Aorta (tissue), 5 donors: ENCODE measurements at regions not wholly inside any gene's neighbourhood (a gene's known extent, or its start where the extent isn't known, plus 50 kb on each side); places are given as distances from the start of the nearest gene placed in this dataset.

Experiments
- ATAC-seq: fragments of 200-7000 bp; cut with Tn5 transposase; one replicate; pipeline ENCODE4 v1.9.1; 2022; ENCODE audit warnings: moderate library complexity; ENCODE audit not compliant: low FRiP score
- DNase-seq, 2 donors: peaks; one replicate each; pipeline ENCODE4 v3.0.0-alpha.2; 2020
- H3K27ac ChIP-seq, 2 donors: one replicate each; pipeline ENCODE4 v1.5.1; 2013; ENCODE audit warnings: low read length in 2 of 2, mild to moderate bottlenecking in 2 of 2, moderate library complexity in 2 of 2, control low read depth in 1 of 2, inconsistent platforms in 1 of 2, low read depth in 1 of 2
- H3K27me3 ChIP-seq, 2 donors: one replicate each; pipeline ENCODE4 v1.6.1; 2013; ENCODE audit warnings: control low read depth in 1 of 2, low read length in 1 of 2, mild to moderate bottlenecking in 1 of 2, moderate library complexity in 1 of 2; ENCODE audit not compliant: insufficient read depth in 2 of 2, control insufficient read depth in 1 of 2
- H3K36me3 ChIP-seq, 2 donors: one replicate each; pipeline ENCODE4 v1.6.1; 2013; ENCODE audit warnings: control low read depth in 1 of 2, low read length in 1 of 2, mild to moderate bottlenecking in 1 of 2; ENCODE audit not compliant: insufficient read depth in 2 of 2, control insufficient read depth in 1 of 2
- H3K4me1 ChIP-seq, 2 donors: one replicate each; pipeline ENCODE4 v1.6.1; 2013; ENCODE audit warnings: low read length in 2 of 2, control low read depth in 1 of 2, mild to moderate bottlenecking in 1 of 2, moderate library complexity in 1 of 2; ENCODE audit not compliant: insufficient read depth in 2 of 2, control insufficient read depth in 1 of 2
- H3K4me3 ChIP-seq, 2 donors: one replicate each; pipeline ENCODE4 v1.5.1; 2013; ENCODE audit warnings: low read length in 2 of 2, control low read depth in 1 of 2, mild to moderate bottlenecking in 1 of 2
- H3K9me3 ChIP-seq: one replicate; pipeline ENCODE4 v1.6.1; 2013; ENCODE audit warnings: mild to moderate bottlenecking, low read length; ENCODE audit not compliant: control insufficient read depth
- WGBS, 2 donors: extraction: QIAGEN DNeasy Blood & Tissue Kit; methylation state at CpG; one replicate each; pipeline ENCODE4 v1.1.7; 2013; 5-methylcytosine and 5-hydroxymethylcytosine counted together
- intact Hi-C, 2 donors: fragments of 100-400 bp; cut with DNase I; formaldehyde crosslinking; loops; one replicate each; pipeline versions ENCODE4 v1.14.2 to v1.15.0; 2022
- donor health status: healthy with polysubstance abuse.
- donor health status: Bipolar disorder and iron deficiency.
- donor health status: DM: no; HTN: no; CAD: no.
- donor health status: DM: no; HTN: no; CAD: no.
- donor health status: DM: yes; HTN: yes; CAD: no.

- Histone ChIP-seq H3K27ac (no peak overlapping the region), H3K27me3 (no peaks in the 10 kb centered on the region), H3K36me3 (no peaks in the 10 kb centered on the region), H3K9me3 (no peaks in the 10 kb centered on the region), H3K4me1 (no peaks in the 10 kb centered on the region), H3K4me3 (no peak overlapping the region)
- ATAC-seq (no peak), DNase-seq (no peak)
- WGBS, 2 donors: 73 to 86% methylated on average over 6 of the region's 6 CpGs
- intact Hi-C loops: no loop called here
These were observed 67.6 kb upstream of the ARHGEF3 start for GRCh38 chr3:56869157-56869889.

DNA sequence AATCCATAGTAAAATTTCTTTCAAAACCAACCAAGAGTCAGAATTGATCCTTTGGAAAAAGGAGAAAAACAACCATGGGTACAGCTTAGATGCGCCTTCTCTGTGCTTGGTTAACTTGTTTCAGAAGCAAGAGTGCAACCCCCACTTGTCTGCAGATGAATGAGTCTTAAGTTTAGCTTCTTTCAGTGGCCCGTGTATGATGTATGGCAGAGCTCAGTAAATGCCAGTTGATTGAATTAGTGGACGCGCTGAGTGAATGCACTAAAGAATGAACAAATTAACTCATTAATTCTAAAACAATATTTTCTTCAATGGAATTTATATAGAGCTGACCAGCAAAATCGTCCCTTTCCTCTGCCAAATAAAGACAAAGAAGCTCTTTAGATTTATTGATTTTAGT lies 67.0 kb upstream of the ARHGEF3 start:
- Histone ChIP-seq H3K4me1 (no peaks in the 10 kb centered on the region), H3K9me3 (no peaks in the 10 kb centered on the region), H3K27me3 (no peaks in the 10 kb centered on the region), H3K36me3 (no peaks in the 10 kb centered on the region), H3K4me3 (no peak overlapping the region), H3K27ac (no peak overlapping the region)
- 82 to 91% methylated on average over 5 of the region's 5 CpGs for WGBS, 2 donors
- DNase-seq: no peak
- no peak for ATAC-seq
- intact Hi-C loops: no loop called here

GRCh38 chr3:56867671-56868070 lies 65.9 kb upstream of the ARHGEF3 start:
- Histone ChIP-seq H3K36me3 (no peaks in the 10 kb centered on the region), H3K4me3 (no peak overlapping the region), H3K27me3 (no peaks in the 10 kb centered on the region), H3K4me1 (no peaks in the 10 kb centered on the region), H3K27ac (no peak overlapping the region), H3K9me3 (no peaks in the 10 kb centered on the region)
- no peak for DNase-seq
- 94 to 96% methylated on average over 4 of the region's 4 CpGs for WGBS, 2 donors
- intact Hi-C loops: no loop called here
- no peak for ATAC-seq

DNA sequence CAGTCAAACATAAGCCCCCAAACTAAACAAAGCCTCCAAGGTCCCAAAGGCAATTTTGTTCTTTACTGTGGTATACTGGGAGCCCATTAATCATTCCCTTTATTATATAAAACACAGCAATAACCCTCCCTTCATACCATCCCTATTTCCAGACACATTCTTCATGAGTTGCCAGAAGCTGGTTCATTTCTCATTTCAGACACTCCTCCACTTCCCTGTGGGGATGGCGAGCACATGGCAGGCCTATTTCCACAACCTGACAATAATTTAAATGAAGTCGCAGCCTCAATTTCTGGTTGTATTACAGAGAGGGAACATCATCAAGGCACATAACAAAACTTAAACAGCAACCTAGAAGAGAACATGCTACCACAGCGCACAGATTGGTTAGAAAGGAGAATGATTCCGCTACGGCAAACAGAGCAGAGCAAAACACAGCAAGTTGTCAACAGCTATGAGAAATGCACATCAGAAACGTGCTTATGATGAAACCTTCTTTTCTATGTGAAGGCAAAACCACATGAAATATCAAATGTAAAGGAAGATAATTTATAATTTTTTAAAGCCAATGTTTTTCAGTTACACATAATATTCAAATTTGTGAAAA lies 63.3 kb upstream of the ARHGEF3 start:
- intact Hi-C loops: no loop called here
- whole genome bisulfite sequencing, 2 donors: 78 to 88% methylated on average over 6 of the region's 6 CpGs
- Histone ChIP-seq H3K36me3 (no peaks in the 10 kb centered on the region), H3K4me3 (no peak overlapping the region), H3K4me1 (no peaks in the 10 kb centered on the region), H3K27me3 (no peaks in the 10 kb centered on the region), H3K9me3 (no peaks in the 10 kb centered on the region), H3K27ac (no peak overlapping the region)
- DNase-seq: no peak
- no peak for ATAC-seq

DNA sequence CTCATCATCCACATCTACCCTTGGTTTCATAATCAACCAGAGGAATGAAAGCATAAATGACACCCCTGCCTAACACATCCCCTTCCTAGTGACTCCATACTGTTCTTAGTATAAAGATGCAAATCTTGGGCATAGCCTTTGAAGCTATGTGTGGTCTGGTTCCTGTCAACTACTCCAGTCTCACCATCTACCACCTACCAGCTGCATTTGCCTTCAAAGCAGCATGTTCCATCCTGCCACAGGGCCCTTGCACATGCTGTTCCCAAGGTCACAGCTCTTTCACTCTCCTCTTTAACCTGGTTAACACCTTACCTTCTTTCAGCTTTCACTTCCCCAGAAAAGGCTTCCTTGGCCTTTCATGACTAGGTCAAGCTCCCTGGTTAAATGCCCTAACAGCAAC lies 62.3 kb upstream of the ARHGEF3 start:
- intact Hi-C loops: no loop called here
- DNase-seq: no peak

GRCh38 chr3:56862352-56863062 lies 60.8 kb upstream of the ARHGEF3 start:
- H3K36me3 ChIP-seq: no peaks in the 10 kb centered on the region
- no peaks in the 10 kb centered on the region for H3K4me1 ChIP-seq
- no peak overlapping the region for H3K27ac ChIP-seq
- H3K4me3 ChIP-seq: no peak overlapping the region
- WGBS, 2 donors: 69 to 73% methylated on average over 6 of the region's 6 CpGs
- H3K9me3 ChIP-seq: no peaks in the 10 kb centered on the region
- DNase-seq (no peak), ATAC-seq (no peak)
- intact Hi-C loops: no loop called here
- no peaks in the 10 kb centered on the region for H3K27me3 ChIP-seq

More for the DNA sequence above, 62.3 kb upstream of the ARHGEF3 start:
- ATAC-seq: no peak
- Histone ChIP-seq H3K36me3 (no peaks in the 10 kb centered on the region), H3K4me3 (no peak overlapping the region), H3K27me3 (no peaks in the 10 kb centered on the region), H3K27ac (no peak overlapping the region), H3K9me3 (no peaks in the 10 kb centered on the region), H3K4me1 (no peaks in the 10 kb centered on the region)

GRCh38 chr3:56861511-56861910 lies 59.8 kb upstream of the ARHGEF3 start:
- no peak for ATAC-seq
- DNase-seq: no peak
- intact Hi-C loops: no loop called here
- no peaks in the 10 kb centered on the region for H3K36me3 ChIP-seq
- WGBS, 2 donors: 64 to 98% methylated on average over 3 of the region's 3 CpGs
- H3K4me1 ChIP-seq: no peaks in the 10 kb centered on the region
- H3K27ac ChIP-seq: no peak overlapping the region
- no peaks in the 10 kb centered on the region for H3K27me3 ChIP-seq
- no peak overlapping the region for H3K4me3 ChIP-seq
- no peaks in the 10 kb centered on the region for H3K9me3 ChIP-seq

DNA sequence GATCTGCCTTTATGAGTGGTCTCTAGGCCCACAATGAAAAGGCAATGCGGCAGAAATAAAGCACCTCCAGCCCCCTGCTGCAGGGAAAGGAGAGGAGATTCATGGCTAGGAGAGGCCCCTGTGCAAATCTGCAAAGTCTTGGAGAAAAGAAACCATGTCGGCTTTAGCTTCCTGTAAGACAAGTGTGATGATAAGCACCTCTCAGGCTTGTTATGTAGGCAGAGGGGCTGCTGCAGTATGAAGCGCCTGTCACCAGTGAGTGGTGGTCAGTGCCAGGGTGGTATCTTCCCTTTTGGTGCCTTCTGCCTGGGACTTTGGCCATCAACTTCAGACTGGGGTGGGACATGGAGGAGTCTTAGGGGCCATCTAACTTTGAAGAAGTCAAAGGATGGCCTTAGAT lies 59.2 kb upstream of the ARHGEF3 start:
- Histone ChIP-seq H3K27ac (no peak overlapping the region), H3K4me1 (no peaks in the 10 kb centered on the region)
- WGBS, 2 donors: 92 to 97% methylated on average over 3 of the region's 3 CpGs

DNA sequence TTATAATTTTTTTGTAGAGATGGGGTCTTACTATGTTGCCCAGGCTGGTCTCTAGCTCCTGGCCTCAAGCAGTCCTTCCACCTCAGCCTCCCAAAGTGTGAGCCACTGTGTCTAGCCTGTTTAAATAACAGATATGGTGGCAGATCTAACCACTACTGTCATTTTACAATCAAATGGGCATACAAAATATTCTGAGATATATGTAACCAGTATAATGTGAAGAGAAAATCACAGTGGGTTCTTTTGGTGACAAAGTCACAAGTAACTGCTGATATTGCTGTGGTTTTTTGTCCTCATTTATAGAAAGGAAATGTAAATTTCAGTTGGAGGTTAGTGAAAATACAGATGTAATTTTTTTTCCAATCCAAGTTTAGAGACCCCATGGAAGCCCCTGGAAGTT lies 58.6 kb upstream of the ARHGEF3 start:
- no peak for DNase-seq
- no peaks in the 10 kb centered on the region for H3K4me1 ChIP-seq
- no peak overlapping the region for H3K27ac ChIP-seq
- no peaks in the 10 kb centered on the region for H3K36me3 ChIP-seq
- no peaks in the 10 kb centered on the region for H3K27me3 ChIP-seq
- H3K9me3 ChIP-seq: no peaks in the 10 kb centered on the region
- no peak for ATAC-seq
- intact Hi-C loops: no loop called here
- H3K4me3 ChIP-seq: no peak overlapping the region

More for the DNA sequence above, 59.2 kb upstream of the ARHGEF3 start:
- Histone ChIP-seq H3K36me3 (no peaks in the 10 kb centered on the region), H3K27me3 (no peaks in the 10 kb centered on the region), H3K4me3 (no peak overlapping the region), H3K9me3 (no peaks in the 10 kb centered on the region)
- no peak for DNase-seq
- intact Hi-C loops: no loop called here
- no peak for ATAC-seq
